GM23338 (cell line): ENCODE measurements at regions not wholly inside any gene's neighbourhood (a gene's known extent, or its start where the extent isn't known, plus 50 kb on each side); places are given as distances from the start of the nearest gene placed in this dataset.

Experiments used
- CREB1 ChIP-seq: fragments of 250-450 bp; sonication (Bioruptor Pico); IDR thresholded peaks from 2 replicates; pipeline ENCODE4 v1.5.0; 2020; ENCODE audit warnings: low read depth, mild to moderate bottlenecking, moderate library complexity
- EZH2 ChIP-seq: fragments of 200-600 bp; sonication (generic); IDR thresholded peaks from one replicate; pipeline ENCODE4 v1.8.0; 2017; ENCODE audit warnings: antibody characterized with exemption, mild to moderate bottlenecking, low read depth; ENCODE audit not compliant: unreplicated experiment
- EZH2phosphoT487 ChIP-seq: fragments of 200-600 bp; sonication (generic); IDR thresholded peaks from one replicate; pipeline ENCODE4 v1.8.1; 2018; ENCODE audit warnings: antibody characterized with exemption; ENCODE audit not compliant: unreplicated experiment
- JUNB ChIP-seq: IDR thresholded peaks from one replicate; pipeline ENCODE4 v1.6.1; 2016; ENCODE audit warnings: antibody characterized with exemption; ENCODE audit not compliant: unreplicated experiment
- REST ChIP-seq: IDR thresholded peaks from one replicate; pipeline ENCODE4 v1.6.1; 2018; ENCODE audit warnings: antibody characterized with exemption; ENCODE audit not compliant: unreplicated experiment
- TF ChIP-seq, protein P1 (sequence below), 2 experiments: fragments of 200-600 bp in 1 of 2; sonication (generic) in 1 of 2; conservative IDR thresholded peaks; 2 replicates each; pipeline versions ENCODE4 v1.5.1 to v1.6.1; 2016 to 2017; ENCODE audit warnings: antibody characterized with exemption in 2 of 2, low read depth in 2 of 2, mild to moderate bottlenecking in 2 of 2, moderate library complexity in 1 of 2

DNA sequence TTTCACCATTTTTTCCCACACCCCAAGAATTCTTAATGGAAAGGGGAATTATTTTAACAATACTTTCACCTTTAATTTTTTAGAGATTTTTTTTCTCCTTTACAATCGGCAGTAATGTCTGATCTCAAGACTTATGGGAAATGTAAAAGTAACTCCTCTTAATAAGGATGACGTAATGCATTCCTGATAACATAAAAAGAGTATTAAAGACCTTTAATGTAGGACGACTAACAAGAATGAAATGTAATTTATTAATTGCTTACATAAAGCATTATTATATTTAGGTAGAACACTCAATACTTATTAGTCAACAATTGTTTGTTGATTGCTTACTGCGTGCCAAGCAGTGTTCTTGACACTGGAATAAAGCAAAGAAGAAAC, 416.8 kb upstream of the NAALADL2 start:
- TF ChIP-seq EZH2 (no peak), EZH2phosphoT487 (no peak), REST (no peak), JUNB (no peak), CREB1 (no peak)
- TF ChIP-seq, protein P1, sequence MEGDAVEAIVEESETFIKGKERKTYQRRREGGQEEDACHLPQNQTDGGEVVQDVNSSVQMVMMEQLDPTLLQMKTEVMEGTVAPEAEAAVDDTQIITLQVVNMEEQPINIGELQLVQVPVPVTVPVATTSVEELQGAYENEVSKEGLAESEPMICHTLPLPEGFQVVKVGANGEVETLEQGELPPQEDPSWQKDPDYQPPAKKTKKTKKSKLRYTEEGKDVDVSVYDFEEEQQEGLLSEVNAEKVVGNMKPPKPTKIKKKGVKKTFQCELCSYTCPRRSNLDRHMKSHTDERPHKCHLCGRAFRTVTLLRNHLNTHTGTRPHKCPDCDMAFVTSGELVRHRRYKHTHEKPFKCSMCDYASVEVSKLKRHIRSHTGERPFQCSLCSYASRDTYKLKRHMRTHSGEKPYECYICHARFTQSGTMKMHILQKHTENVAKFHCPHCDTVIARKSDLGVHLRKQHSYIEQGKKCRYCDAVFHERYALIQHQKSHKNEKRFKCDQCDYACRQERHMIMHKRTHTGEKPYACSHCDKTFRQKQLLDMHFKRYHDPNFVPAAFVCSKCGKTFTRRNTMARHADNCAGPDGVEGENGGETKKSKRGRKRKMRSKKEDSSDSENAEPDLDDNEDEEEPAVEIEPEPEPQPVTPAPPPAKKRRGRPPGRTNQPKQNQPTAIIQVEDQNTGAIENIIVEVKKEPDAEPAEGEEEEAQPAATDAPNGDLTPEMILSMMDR (conservative IDR thresholded peaks at IDR 0.05; ENCODE audit: low read depth in 2 of 2) = no peak
